SJSA1 (cell line): ENCODE measurements at regions not wholly inside any gene's neighbourhood (a gene's known extent, or its start where the extent isn't known, plus 50 kb on each side); places are given as distances from the start of the nearest gene placed in this dataset.
"Not testable (repeated sequence)": the region's sequence is repeated elsewhere in the genome, so short reads cannot be mapped to it uniquely, and the experiment has no call there.

ENCODE experiments used
- DNase-seq, 2 experiments: peaks; one replicate each; pipeline ENCODE4 v3.0.0-alpha.2; 2015 to 2020; ENCODE audit warnings: low spot score in 2 of 2, low read depth in 1 of 2
- H3K27ac ChIP-seq: fragments of 250-450 bp; sonication (Bioruptor Pico); 2 replicates; pipeline ENCODE4 v1.5.1; 2020; ENCODE audit warnings: mild to moderate bottlenecking, moderate library complexity
- H3K27me3 ChIP-seq: fragments of 250-450 bp; sonication (Bioruptor Pico); replicated peaks from 2 replicates; pipeline ENCODE4 v1.5.1; 2020; ENCODE audit warnings: mild to moderate bottlenecking, moderate library complexity
- H3K36me3 ChIP-seq: fragments of 250-450 bp; sonication (Bioruptor Pico); 2 replicates; pipeline ENCODE4 v1.5.1; 2020; ENCODE audit warnings: mild to moderate bottlenecking
- H3K4me1 ChIP-seq: fragments of 250-450 bp; sonication (Bioruptor Pico); replicated peaks from 2 replicates; pipeline ENCODE4 v1.6.1; 2021; ENCODE audit warnings: mild to moderate bottlenecking
- H3K4me3 ChIP-seq: fragments of 250-450 bp; sonication (Bioruptor Pico); 2 replicates; pipeline ENCODE4 v1.5.1; 2020; ENCODE audit warnings: mild to moderate bottlenecking
- H3K9me3 ChIP-seq: fragments of 250-450 bp; sonication (Bioruptor Pico); replicated peaks from 2 replicates; pipeline ENCODE4 v1.5.1; 2020; ENCODE audit warnings: mild to moderate bottlenecking

- Histone ChIP-seq H3K4me3 (no peak overlapping the region), H3K27ac (no peak overlapping the region), H3K9me3 (0 out of 2 replicates have a peak, but pooled peaks cover 2% of the 10 kb centered on the region), H3K27me3 (no peaks in the 10 kb centered on the region), H3K36me3 (no peaks in the 10 kb centered on the region), H3K4me1 (no peaks in the 10 kb centered on the region)
- no peak for DNase-seq
These were observed 810.3 kb upstream of the CRIM1 start for GRCh38 chr2:35545301-35545700.

- H3K4me1 ChIP-seq: no peaks in the 10 kb centered on the region
- no peak for DNase-seq
These were observed 816.8 kb upstream of the CRIM1 start for GRCh38 chr2:35538796-35539195.

GRCh38 chr2:35530615-35531135, 824.9 kb upstream of the CRIM1 start:
- Histone ChIP-seq H3K9me3 (peaks cover 4% of the 10 kb centered on the region; the same call in 1 of the 2 replicates), H3K4me1 (no peaks in the 10 kb centered on the region), H3K27me3 (no peaks in the 10 kb centered on the region), H3K36me3 (no peaks in the 10 kb centered on the region), H3K27ac (no peak overlapping the region), H3K4me3 (no peak overlapping the region)
- no peak for DNase-seq

More at GRCh38 chr2:35538796-35539195, 816.8 kb upstream of the CRIM1 start:
- H3K27ac ChIP-seq: no peak overlapping the region
- no peaks in the 10 kb centered on the region for H3K27me3 ChIP-seq
- no peaks in the 10 kb centered on the region for H3K36me3 ChIP-seq
- no peak overlapping the region for H3K4me3 ChIP-seq
- no peaks in the 10 kb centered on the region; the same call in 1 of the 2 replicates for H3K9me3 ChIP-seq

- Histone ChIP-seq H3K27ac (no peak overlapping the region), H3K9me3 (0 out of 2 replicates have a peak, but pooled peaks cover 4% of the 10 kb centered on the region), H3K4me3 (no peak overlapping the region), H3K4me1 (no peaks in the 10 kb centered on the region), H3K36me3 (no peaks in the 10 kb centered on the region), H3K27me3 (no peaks in the 10 kb centered on the region)
- no peak for DNase-seq
These were observed 828.8 kb upstream of the CRIM1 start for GRCh38 chr2:35526741-35527140.

GRCh38 chr2:35522450-35522849, 833.1 kb upstream of the CRIM1 start:
- Histone ChIP-seq H3K36me3 (no peaks in the 10 kb centered on the region), H3K27ac (no peak overlapping the region), H3K4me3 (no peak overlapping the region), H3K9me3 (peaks cover 6% of the 10 kb centered on the region; the same call in 1 of the 2 replicates), H3K27me3 (no peaks in the 10 kb centered on the region), H3K4me1 (no peaks in the 10 kb centered on the region)
- no peak for DNase-seq

- no peaks in the 10 kb centered on the region for H3K36me3 ChIP-seq
- H3K4me1 ChIP-seq: no peaks in the 10 kb centered on the region
- DNase-seq: no peak
- H3K27me3 ChIP-seq: no peaks in the 10 kb centered on the region; the same call in 1 of the 2 replicates
- no peaks in the 10 kb centered on the region; the same call in 1 of the 2 replicates for H3K9me3 ChIP-seq
- H3K27ac ChIP-seq: no peak overlapping the region
- H3K4me3 ChIP-seq: no peak overlapping the region
These were observed 844.9 kb upstream of the CRIM1 start for GRCh38 chr2:35510636-35511035.

GRCh38 chr2:35508601-35509000, 847.0 kb upstream of the CRIM1 start:
- no peak for DNase-seq
- Histone ChIP-seq H3K9me3 (no peaks in the 10 kb centered on the region; the same call in 1 of the 2 replicates), H3K36me3 (no peaks in the 10 kb centered on the region), H3K27me3 (no peaks in the 10 kb centered on the region; the same call in 1 of the 2 replicates), H3K27ac (no peak overlapping the region), H3K4me3 (no peak overlapping the region), H3K4me1 (no peaks in the 10 kb centered on the region)

GRCh38 chr2:35504419-35504818, 851.2 kb upstream of the CRIM1 start:
- H3K9me3 ChIP-seq: no peaks in the 10 kb centered on the region
- no peaks in the 10 kb centered on the region for H3K4me1 ChIP-seq
- no peak overlapping the region for H3K27ac ChIP-seq
- no peak overlapping the region for H3K4me3 ChIP-seq
- H3K27me3 ChIP-seq: no peaks in the 10 kb centered on the region; the same call in 1 of the 2 replicates
- no peak for DNase-seq
- H3K36me3 ChIP-seq: no peaks in the 10 kb centered on the region

GRCh38 chr2:35503738-35504199, 851.8 kb upstream of the CRIM1 start:
- H3K27ac ChIP-seq: no peak overlapping the region
- H3K9me3 ChIP-seq: no peaks in the 10 kb centered on the region
- H3K27me3 ChIP-seq: no peaks in the 10 kb centered on the region; the same call in 1 of the 2 replicates
- H3K36me3 ChIP-seq: no peaks in the 10 kb centered on the region
- no peak overlapping the region for H3K4me3 ChIP-seq
- DNase-seq: no peak
- no peaks in the 10 kb centered on the region for H3K4me1 ChIP-seq

- H3K4me1 ChIP-seq: no peaks in the 10 kb centered on the region
- DNase-seq: no peak
- H3K27ac ChIP-seq: no peak overlapping the region
- H3K4me3 ChIP-seq: no peak overlapping the region
- H3K36me3 ChIP-seq: no peaks in the 10 kb centered on the region
- H3K9me3 ChIP-seq: no peaks in the 10 kb centered on the region
- H3K27me3 ChIP-seq: no peaks in the 10 kb centered on the region; the same call in 1 of the 2 replicates
These were observed 852.3 kb upstream of the CRIM1 start for GRCh38 chr2:35503311-35503710.

GRCh38 chr2:35501076-35501475, 854.5 kb upstream of the CRIM1 start:
- Histone ChIP-seq H3K27me3 (no peaks in the 10 kb centered on the region), H3K36me3 (no peaks in the 10 kb centered on the region), H3K4me3 (no peak overlapping the region), H3K4me1 (no peaks in the 10 kb centered on the region), H3K27ac (no peak overlapping the region), H3K9me3 (no peaks in the 10 kb centered on the region)
- no peak for DNase-seq

GRCh38 chr2:35496022-35496421, 859.6 kb upstream of the CRIM1 start:
- H3K4me1 ChIP-seq: no peaks in the 10 kb centered on the region
- DNase-seq: no peak
- 0 out of 2 replicates have a peak, but pooled peaks cover 3% of the 10 kb centered on the region for H3K9me3 ChIP-seq
- no peaks in the 10 kb centered on the region for H3K36me3 ChIP-seq
- H3K27ac ChIP-seq: no peak overlapping the region
- H3K27me3 ChIP-seq: no peaks in the 10 kb centered on the region
- H3K4me3 ChIP-seq: no peak overlapping the region

GRCh38 chr2:35495182-35495581, 860.4 kb upstream of the CRIM1 start:
- no peak for DNase-seq
- 0 out of 2 replicates have a peak, but pooled peaks cover 3% of the 10 kb centered on the region for H3K9me3 ChIP-seq
- H3K36me3 ChIP-seq: no peaks in the 10 kb centered on the region
- H3K27ac ChIP-seq: no peak overlapping the region
- H3K4me3 ChIP-seq: no peak overlapping the region
- H3K4me1 ChIP-seq: no peaks in the 10 kb centered on the region
- H3K27me3 ChIP-seq: no peaks in the 10 kb centered on the region

GRCh38 chr2:35478121-35478520, 877.5 kb upstream of the CRIM1 start:
- H3K36me3 ChIP-seq, H3K27ac ChIP-seq: not testable (repeated sequence)

GRCh38 chr2:35468245-35468644, 887.3 kb upstream of the CRIM1 start:
- no peaks in the 10 kb centered on the region for H3K9me3 ChIP-seq
- peaks cover 9% of the 10 kb centered on the region for H3K4me1 ChIP-seq
- H3K4me3 ChIP-seq: no peak overlapping the region
- H3K36me3 ChIP-seq: no peaks in the 10 kb centered on the region
- no peak for DNase-seq
- H3K27ac ChIP-seq: no peak overlapping the region
- H3K27me3 ChIP-seq: no peaks in the 10 kb centered on the region

More at GRCh38 chr2:35478121-35478520, 877.5 kb upstream of the CRIM1 start:
- not testable (repeated sequence) for H3K9me3 ChIP-seq, DNase-seq, H3K4me3 ChIP-seq, H3K27me3 ChIP-seq, H3K4me1 ChIP-seq
